AG20443 (cell line): ENCODE measurements at regions not wholly inside any gene's neighbourhood (a gene's known extent, or its start where the extent isn't known, plus 50 kb on each side); places are given as distances from the start of the nearest gene placed in this dataset.

Experiments
- DNase-seq: peaks from one replicate; pipeline ENCODE4 v3.0.0; 2012; ENCODE audit warnings: low spot score, mixed read lengths

DNA sequence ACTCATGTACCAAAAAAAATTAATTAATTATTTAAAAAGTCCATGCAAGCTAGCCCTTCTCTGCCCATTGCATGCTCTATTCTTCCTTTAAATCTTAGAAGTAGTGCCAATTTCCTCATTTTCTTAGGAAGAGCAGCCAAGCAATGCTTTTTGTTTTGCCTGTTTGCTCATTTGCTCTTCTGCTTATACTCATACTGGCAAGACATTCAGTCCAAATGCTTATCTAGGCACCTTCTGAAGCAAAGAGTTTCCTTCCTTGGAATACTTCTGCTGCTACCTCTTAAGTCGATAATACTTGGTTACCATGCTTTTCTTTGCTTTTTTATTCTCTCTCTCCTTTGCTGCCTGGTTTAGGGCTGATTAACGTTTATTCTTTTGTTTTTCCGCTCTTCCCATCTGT lies 1318.3 kb downstream of the AACS start:
- no peak for DNase-seq

DNA sequence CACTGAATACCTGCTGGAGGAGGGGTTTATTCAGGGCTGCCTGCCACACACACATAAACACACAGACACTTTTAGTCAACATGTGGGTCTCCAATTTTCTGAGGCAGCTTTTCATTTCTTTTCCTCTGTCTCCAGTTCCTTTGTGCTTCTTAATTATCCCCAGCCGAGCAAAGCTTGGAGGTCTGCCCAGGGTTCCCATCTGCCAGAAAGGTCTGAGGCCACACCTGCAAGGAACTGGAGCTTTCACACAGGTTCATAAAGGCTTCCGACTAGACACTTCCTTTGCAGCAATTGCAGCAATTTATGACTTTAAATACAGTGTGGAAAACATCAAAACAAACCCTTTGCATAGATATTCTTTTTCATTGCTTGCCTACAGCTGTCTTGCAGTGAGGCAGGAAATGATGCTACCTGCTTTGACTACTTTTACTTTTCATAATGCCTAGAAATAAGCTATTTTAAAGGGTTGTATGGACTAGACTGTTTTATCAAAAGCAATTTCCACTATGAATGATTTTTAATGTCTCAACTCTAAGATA lies 1318.9 kb downstream of the AACS start:
- no peak for DNase-seq

DNA sequence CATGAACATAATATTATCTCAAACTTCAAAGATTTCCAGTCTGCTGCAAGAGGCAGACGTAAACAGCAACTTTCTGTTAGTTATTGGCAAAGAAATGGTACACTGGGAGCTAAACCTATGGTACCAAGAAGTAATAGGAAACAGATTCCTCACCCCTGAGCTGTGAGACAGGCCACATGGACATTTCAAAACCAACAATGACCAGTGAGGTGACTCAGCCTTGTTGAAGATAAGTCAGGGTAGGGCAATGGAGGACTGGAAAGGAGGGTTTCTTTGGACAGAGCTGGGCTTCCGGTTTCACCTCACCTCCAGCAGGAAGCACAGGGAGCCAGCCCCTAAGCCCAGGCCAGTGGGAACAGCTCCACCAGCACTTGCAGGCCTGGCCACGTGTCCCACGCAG lies 1320.5 kb downstream of the AACS start:
- DNase-seq: peak; percentile 43

DNA sequence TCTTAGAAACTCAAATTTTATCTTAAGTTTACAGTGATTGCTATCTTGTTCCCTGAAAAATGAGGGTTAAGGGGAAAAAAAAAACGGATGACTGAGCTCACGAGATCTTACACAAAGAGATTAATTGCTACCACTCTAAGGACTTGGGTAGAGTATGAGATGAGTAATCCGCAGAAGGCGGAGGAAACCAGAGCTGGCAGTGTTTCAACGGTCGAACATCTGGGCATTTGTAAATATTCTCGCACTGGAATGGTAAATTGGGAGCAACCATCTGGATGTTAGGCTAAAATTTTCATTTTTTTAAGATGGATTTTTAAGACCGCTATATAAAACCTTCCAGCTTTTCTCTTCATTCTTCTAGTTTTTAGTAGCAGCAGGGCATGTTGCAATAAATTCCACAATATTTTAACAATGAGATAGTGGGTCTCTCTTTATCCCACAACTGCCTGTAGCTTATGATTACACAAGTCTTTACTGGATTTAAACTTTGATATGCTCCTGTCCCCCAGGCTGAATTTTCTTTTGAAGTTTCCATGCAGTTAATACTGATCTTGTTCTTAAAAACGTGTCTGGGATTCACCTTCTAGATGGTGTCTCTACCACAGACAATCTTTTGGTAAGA lies 1324.1 kb downstream of the AACS start:
- DNase-seq: peak; percentile 63

DNA sequence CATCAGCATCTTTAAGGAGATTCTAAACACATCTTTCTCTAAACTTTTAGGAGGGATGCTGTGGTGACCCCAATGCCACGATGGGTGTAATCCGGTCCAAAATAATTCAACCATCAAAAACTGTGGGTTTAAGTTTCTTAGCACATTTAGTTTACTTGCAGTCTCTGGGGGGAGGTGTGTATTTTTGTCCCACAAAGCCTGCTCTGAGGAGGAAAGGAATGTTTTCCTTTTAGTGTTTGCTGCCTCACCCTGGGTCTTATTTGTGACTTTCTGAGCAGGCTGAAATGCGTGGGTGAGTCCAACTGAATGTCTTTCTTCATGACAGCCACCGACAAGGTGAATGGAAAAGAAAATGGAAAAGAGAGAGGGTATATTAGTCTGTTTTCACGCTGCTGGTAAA lies 1324.7 kb downstream of the AACS start:
- DNase-seq: peak; percentile 16

DNA sequence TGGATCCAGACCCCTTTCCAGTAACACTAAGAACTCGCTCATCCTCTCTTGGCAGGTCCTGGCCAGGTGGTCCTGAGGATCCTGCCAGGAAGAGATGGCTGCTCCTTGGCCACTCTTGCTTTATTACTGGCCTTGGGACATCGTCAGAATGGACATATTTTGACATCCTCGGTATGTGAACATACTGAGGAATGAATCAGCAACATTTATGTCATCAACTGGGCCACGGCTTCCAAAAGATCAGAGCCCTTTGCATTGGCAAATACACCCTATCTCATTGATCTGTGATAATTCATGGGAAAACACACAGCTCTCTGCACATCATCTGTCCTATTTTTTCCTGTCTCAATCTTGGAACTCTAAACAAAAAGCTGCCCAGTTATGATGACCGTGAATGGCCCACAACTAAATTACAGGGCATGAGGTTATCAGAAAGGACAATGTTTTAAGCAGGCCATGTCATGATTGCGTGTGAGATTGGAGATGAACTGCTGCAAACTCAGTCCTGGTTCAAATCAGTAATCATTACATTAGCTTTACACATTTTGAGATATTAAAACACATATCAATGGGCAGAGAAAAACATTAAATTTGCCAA lies 1325.8 kb downstream of the AACS start:
- DNase-seq: no peak

DNA sequence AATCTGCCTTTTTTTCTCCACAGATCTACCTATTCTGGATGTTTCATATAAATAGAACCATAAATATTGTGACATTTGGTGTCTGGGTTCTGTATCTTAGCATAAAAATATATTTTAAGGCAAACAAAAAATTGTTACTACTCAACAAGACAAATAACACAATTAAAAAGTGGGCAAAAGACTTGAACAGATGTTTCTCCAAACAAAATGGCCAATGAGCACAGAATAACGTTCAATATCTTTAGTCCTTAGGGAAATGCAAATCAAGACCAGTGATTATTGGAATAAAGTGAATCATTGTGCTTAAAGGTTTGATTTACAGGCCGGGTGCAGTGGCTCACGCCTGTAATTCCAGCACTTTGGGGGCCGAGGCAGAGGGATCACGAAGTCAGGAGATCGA lies 1331.3 kb downstream of the AACS start:
- no peak for DNase-seq

DNA sequence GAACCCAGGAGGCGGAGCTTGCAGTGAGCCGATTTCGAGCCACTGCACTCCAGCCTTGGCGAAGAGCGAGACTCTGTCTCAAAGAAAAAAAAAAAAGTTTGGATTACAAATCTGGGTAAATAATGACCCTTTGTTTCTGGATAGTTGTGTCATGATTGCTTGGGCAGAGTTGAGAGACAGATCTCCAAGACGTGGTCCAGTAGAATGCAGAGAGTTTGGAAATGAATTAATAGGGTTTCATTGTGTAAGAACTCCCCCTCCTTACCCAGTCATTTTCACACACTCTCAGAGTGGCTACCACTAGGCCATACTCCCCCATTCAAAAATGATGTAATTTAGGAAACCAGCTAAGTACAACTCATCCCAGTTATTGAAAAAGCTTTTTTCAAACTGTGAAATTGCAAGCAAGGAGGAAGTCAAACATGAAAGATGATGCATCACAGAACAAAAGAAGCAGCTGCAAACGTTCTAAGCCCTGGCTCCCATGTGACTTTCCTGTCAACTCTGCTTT lies 1331.9 kb downstream of the AACS start:
- DNase-seq: peak; percentile 20

DNA sequence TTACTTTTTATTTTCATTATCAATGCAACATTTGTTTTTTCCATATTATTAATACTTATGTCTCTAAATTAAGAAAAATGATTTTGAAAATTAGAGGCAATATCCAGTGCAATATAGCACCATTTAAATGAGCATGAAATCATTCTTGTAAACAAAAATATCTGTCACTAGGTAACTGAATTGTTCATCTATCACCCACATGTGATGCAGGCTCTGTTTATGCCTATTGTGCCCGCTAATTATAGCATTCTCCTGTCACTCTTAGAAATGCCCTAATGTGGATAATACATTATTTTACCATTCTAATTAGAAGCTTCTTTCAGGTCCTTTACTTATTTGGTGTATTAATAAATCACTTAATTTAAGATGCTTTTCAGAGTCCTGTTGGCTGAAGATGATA lies 1332.4 kb downstream of the AACS start:
- DNase-seq: no peak

DNA sequence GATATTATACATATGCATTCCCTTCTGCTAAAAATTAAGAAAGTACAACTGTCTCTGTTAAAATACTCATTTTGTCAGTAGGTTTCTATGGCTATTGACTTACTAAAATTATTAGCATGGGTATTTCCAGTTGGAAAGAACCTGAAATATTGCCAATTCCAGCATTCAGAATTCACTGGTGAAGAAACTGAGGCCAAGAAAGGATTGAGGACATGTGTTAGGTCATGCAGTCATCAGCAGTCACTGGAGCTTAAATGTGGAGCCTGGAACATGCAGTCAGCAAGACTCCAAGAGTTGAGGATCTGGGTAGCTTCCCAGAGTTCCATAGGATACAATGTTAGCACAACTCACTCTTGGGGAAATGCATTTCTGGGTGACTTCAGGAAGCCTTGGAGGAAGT lies 1335.6 kb downstream of the AACS start:
- no peak for DNase-seq

DNA sequence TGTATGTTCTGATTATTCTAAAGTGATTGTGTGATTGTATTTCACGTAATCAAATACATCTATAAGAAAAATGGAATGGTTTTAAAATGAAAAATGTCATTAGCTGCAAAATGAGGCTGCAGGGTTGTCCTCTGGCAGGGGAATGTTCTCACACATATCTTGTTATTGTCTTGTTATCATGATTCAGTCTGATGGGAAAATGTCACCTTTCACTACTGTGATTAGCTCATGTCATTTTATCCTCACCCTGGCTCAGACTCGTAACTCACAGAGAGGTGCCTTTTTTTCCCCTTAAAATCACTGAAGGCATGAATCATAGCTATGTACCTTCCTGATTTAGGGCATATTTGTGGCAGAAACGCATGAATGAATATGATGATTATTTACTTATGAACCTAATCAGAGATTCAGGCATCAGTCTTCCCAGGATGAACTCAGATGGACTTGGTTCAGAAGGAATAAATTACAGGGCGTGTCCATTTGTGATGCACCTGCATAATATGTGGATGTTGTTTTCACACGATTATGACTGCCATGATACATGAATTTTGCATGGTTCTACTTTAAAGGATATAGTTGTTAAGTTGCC lies 1339.2 kb downstream of the AACS start:
- no peak for DNase-seq

DNA sequence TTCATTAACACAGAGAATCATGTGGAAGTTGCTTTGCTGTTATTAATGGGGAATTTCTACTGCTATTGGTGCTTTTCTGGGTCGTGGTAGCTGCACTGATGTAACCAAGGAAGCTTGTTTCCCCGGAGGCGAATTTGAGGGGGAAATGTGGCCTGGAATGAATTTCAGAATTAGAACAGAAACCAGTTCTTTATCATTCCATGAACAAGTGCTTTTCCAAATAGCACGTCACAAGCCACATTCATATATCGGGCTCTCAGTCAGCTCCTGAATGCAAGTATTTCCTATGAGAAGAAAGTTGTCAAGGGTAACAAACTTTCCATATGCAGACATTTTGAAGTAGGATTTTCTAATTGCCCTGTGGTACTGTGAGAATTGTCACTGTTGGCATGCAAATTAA lies 1353.2 kb downstream of the AACS start:
- DNase-seq: no peak

DNA sequence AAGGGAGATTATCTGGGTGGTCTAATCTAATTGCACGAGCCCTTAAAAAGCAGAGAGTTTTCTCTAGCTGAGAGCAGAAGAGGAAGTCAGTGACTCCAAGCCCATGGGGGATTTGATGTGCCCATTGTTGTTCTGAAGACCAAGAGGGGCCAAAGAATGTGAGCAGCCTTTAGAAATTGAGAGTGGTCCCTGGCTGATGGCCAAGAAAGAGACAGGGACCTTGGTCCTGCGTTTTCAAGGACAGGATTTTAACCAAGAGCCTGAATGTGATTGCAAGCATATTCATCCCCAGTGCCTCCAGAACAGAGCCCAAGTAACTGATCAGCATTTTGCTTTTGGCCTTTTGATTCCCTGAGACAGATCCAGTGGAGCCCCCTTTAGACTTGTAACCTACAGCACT lies 1353.9 kb downstream of the AACS start:
- no peak for DNase-seq

DNA sequence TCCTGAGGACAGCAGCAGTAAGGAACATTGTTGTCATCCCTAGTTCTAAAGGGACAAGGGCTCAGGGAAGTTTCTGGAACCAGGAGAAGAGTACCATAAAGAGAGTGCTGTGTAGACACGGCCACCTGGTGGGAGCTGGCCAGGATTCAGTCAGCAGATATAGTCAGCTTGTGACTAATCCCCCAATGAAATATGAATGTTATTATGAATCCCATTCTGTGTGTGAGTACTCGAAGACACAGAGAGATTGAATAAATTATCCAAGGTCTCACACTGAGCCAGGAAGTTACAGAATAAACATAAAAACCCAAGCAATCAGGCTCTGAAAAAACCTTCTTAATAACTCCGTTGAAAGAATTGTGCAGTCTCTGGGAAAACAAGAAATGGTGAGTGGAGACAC lies 1359.5 kb downstream of the AACS start:
- no peak for DNase-seq

DNA sequence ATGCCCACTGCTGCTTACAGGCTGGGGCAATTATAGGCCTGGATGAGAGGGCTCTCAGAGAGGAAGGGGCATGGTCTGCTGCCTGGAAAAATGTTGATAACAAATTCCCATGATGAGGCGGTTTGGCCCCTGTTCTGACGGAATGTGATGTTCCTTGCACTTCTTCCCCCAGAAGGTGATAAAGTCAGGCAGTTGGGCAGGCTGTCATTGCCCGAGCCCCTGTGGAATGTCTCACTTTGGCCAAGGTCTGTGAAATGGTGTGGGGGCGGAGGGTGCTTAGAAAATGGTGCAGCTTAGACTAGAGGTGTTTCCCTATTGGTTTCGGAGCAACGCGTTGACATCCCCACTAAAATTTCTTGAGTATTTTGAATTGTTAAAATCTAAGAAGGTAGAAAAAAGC lies 1360.0 kb downstream of the AACS start:
- DNase-seq: no peak

DNA sequence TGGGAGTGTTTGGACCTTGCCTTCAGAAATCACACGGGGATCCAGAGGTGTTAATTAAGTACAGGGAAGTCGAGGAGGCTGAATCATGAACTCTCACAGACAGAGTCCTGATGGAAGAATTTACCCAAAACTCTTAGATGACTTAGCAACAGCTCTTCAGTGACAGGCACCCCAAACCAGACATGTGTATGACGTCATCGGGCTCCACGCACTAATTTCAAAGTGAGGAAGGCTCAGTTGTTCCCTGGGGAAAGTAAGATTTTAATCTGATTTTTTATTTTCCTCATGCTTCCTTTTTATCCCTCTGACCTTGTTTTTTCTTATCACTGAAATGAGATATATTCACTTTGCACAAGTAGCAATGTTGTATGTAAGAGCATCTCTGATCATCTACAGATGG lies 1363.5 kb downstream of the AACS start:
- no peak for DNase-seq

DNA sequence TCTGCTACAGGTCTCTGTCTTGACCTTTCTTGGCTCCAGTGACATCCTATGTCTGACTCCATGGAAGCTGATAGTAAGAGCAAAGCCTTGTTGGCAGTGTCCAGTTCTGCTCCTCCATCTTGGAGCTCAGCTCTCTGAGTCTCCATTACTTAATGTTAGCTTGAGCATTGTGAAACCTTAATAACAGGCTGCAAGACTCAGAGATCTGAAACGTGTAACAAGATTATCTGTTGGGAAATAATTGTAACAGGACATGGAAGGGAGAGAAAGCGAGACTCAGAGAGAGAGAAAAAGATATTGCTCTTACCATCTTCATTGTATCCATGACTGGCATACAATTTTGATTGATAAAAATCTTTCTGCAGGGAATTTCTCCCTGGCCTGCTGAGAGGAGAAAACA lies 1365.7 kb downstream of the AACS start:
- DNase-seq: no peak

DNA sequence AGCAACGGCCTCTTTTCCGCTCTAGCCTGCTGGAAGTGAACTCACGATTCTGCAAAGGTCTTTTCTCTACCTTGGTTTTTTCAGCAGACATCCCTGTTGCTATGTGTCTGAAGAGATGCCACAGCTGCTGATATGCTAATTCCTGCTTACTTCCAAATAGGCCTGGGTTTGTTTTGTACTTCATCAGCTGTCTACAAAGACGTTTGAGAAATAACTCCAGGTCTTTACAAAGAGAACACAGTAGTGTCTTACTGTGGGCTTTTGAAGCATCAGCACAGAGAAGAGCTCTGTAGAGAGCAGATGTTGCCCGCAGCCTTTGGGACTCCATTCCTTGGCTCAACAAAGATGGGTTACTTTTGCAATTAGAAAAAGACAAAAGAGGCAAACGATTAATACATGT lies 1366.5 kb downstream of the AACS start:
- no peak for DNase-seq

DNA sequence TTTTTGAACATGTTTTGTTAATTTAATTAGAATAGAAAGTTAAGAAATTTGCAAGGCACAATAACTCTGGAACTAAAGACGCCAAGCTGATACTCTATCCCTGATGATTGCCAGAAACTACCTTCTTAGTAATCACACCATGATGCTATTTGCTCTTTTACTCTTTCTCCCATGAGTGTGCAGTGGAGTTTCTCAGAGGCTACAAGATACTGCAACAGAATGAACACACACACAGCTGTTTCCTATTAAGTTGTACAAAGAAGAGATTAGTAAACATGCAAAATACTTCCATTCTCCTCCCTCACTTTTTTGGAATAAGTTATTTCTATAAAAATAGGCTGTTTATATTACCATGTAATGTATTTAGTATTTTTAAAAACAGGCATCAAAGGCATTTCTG lies 1367.5 kb downstream of the AACS start:
- no peak for DNase-seq

DNA sequence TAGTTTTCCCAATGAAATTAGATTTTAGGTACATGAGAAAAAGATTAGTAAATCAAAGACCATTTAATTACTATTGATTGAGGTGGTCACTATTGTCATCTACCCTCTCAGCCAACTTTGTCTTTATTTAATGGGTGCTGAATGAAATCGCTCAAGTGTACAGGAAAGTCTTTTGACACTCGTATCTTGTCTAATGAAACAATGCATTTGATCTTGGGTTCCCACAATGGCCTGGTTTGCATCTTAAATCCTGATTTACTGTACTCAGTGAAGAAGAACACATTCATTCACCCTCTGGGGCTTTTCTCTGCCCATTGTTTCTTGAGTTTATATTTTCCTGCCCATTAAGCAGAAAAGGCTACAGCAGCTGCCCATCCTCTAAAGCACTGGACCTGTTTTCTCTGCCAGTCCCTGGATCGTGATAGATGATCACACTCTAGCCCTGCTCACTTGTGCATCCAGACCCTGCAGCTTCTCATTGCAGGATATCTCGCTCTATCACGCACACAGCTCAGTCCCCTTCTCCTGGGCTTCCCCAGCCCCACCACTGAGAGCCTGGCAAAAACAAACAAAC lies 1369.3 kb downstream of the AACS start:
- no peak for DNase-seq

DNA sequence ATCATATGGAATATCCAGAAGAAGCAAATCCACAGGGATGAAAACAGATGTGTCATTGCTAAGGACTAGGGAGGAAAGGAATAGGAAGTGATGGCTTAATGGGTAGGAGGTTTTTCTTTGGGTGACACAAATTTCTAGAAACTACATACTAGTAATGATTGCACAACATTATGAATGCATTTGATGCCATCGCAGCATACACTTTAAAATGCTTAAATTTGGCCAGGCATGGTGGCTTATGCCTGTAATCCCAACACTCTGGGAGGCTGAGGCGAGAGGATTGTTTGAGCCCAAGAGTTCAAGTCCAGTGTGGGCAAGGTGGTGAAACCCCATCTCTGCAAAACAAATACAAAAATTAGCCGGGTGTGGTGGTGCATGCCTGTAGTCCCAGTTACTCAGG lies 1370.8 kb downstream of the AACS start:
- DNase-seq: no peak

DNA sequence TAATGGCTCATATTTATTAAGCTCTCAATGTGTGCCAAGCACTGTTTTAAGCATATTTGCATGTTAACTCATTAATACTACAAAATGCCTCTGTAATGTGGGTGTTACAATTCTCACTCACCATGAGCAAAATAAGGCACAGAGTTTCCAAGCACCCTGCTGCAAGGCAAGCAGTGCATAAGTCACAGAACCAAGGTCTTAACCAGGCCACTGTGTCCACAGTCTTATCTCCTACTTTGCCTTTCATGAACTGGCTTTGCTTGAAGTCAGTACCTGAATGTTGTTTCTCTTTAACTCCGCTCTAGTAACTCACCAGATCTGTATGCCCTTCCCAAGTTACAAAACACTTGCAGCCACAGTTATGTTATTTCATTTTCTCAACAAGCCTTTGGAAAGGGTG lies 1372.7 kb downstream of the AACS start:
- DNase-seq: no peak

DNA sequence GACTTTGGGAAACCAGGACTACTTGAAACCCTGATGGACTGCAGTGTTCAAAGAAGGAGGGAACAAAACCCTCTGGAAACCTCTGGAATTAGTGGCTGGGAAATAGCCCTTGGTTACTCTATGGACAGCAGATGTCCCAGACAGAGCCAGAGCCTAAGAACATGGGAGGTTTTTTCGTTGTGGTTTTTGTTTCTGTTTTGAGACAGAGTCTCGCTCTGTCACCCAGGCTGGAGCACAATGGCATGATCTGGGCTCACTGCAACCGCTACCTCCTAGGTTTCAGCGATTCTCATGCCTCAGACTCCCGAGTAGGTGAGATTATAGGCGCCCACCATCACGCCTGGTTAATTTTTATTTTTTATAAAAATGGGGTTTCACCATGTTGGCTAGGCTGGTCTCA lies 1378.7 kb downstream of the AACS start:
- DNase-seq: no peak
